ENCODE measurements at regions not wholly inside any gene's neighbourhood (a gene's known extent, or its start where the extent isn't known, plus 50 kb on each side); places are given as distances from the start of the nearest gene placed in this dataset.

- no peaks in the 10 kb centered on the region for H4K20me1 ChIP-seq (ENCODE audit: insufficient read depth)
- no peak for TF ChIP-seq CTCF (conservative IDR thresholded peaks at IDR 0.05; ENCODE audit: low read depth, low read length)
- H3K79me2 ChIP-seq (ENCODE audit: insufficient read depth, low read depth), result no peaks in the 10 kb centered on the region
- H3K4me3 ChIP-seq (IDR thresholded peaks at IDR 0.05; ENCODE audit: insufficient read depth, low read depth, low read length), result no peak overlapping the region
- no peaks in the 10 kb centered on the region for H3K27me3 ChIP-seq (ENCODE audit: insufficient read depth, low read depth)
- H3K27ac ChIP-seq, result no peak overlapping the region
- no peak overlapping the region for H3K9ac ChIP-seq
- H2AFZ ChIP-seq (ENCODE audit: low read depth), result no peak overlapping the region
- H3K4me2 ChIP-seq, result no peak overlapping the region
- H3K36me3 ChIP-seq (ENCODE audit: insufficient read depth), result no peaks in the 10 kb centered on the region
- H3K4me1 ChIP-seq (ENCODE audit: low read depth, poor library complexity, severe bottlenecking), result no peaks in the 10 kb centered on the region
Measured at GRCh38 chr10:83522881-83523386, 616.4 kb upstream of the GHITM start.

DNA sequence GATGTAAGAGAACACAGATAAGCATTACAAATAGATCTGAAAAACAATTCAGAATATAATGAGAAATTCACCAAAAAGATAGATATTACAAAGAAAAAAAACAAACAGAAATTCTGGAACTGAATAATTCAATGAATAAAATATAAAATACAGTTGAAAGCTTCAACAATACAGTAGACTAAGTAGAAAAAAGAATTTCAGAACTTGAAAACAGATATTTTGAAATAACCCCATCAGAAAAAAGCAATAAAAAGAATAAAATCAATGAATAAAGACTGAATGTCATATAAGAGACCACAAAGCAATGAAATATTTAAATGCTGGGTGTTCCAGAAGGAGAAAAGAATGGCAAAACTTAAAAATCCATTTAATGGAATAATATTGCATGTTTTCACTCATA is 611.4 kb upstream of the GHITM start:
- H4K20me1 ChIP-seq (ENCODE audit: insufficient read depth), result no peaks in the 10 kb centered on the region
- H3K4me3 ChIP-seq (IDR thresholded peaks at IDR 0.05; ENCODE audit: insufficient read depth, low read depth, low read length), result no peak overlapping the region
- no peak for TF ChIP-seq CTCF (conservative IDR thresholded peaks at IDR 0.05; ENCODE audit: low read depth, low read length)
- H3K27me3 ChIP-seq (ENCODE audit: insufficient read depth, low read depth), result no peaks in the 10 kb centered on the region
- no peak overlapping the region for H2AFZ ChIP-seq (ENCODE audit: low read depth)
- H3K9ac ChIP-seq, result no peak overlapping the region
- no peak overlapping the region for H3K4me2 ChIP-seq
- H3K4me1 ChIP-seq (ENCODE audit: low read depth, poor library complexity, severe bottlenecking), result no peaks in the 10 kb centered on the region
- no peaks in the 10 kb centered on the region for H3K79me2 ChIP-seq (ENCODE audit: insufficient read depth, low read depth)
- no peaks in the 10 kb centered on the region for H3K36me3 ChIP-seq (ENCODE audit: insufficient read depth)
- H3K27ac ChIP-seq, result no peak overlapping the region

GRCh38 chr10:83533290-83533689 is 606.0 kb upstream of the GHITM start:
- H3K4me1 ChIP-seq (ENCODE audit: low read depth, poor library complexity, severe bottlenecking), result no peaks in the 10 kb centered on the region
- no peak overlapping the region for H3K4me3 ChIP-seq (IDR thresholded peaks at IDR 0.05; ENCODE audit: insufficient read depth, low read depth, low read length)
- no peak for TF ChIP-seq CTCF (conservative IDR thresholded peaks at IDR 0.05; ENCODE audit: low read depth, low read length)
- no peaks in the 10 kb centered on the region for H3K27me3 ChIP-seq (ENCODE audit: insufficient read depth, low read depth)
- H3K4me2 ChIP-seq, result no peak overlapping the region
- H2AFZ ChIP-seq (ENCODE audit: low read depth), result no peak overlapping the region
- H3K9ac ChIP-seq, result no peak overlapping the region
- no peak overlapping the region for H3K27ac ChIP-seq
- H4K20me1 ChIP-seq (ENCODE audit: insufficient read depth), result no peaks in the 10 kb centered on the region
- H3K79me2 ChIP-seq (ENCODE audit: insufficient read depth, low read depth), result no peaks in the 10 kb centered on the region
- no peaks in the 10 kb centered on the region for H3K36me3 ChIP-seq (ENCODE audit: insufficient read depth)

DNA sequence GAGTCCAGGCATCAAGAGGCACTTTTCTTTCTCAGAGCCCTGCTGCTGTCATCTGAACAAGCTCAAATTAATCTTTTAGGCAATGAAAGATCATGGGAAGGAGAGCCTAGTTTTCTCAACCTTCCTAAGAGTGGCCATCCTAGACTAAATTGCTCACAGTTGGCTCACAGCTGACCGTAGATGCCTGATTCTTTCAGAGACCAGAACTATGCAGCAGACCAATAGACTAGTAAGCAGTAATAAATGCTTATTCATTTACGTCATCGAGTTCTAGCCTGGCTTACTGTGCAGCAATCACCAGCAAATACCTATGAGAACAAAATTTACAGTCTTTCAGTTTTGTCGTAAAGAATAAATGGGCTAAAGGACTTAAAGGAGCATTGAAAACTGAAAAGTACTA is 602.9 kb upstream of the GHITM start:
- Histone ChIP-seq H3K9ac (no peak overlapping the region), H3K36me3 (ENCODE audit: insufficient read depth) (no peaks in the 10 kb centered on the region), H3K4me2 (no peak overlapping the region), H3K79me2 (ENCODE audit: insufficient read depth, low read depth) (no peaks in the 10 kb centered on the region), H3K27me3 (ENCODE audit: insufficient read depth, low read depth) (no peaks in the 10 kb centered on the region), H3K4me3 (IDR thresholded peaks at IDR 0.05; ENCODE audit: insufficient read depth, low read depth, low read length) (no peak overlapping the region), H4K20me1 (ENCODE audit: insufficient read depth) (no peaks in the 10 kb centered on the region), H2AFZ (ENCODE audit: low read depth) (no peak overlapping the region), H3K4me1 (ENCODE audit: low read depth, poor library complexity, severe bottlenecking) (no peaks in the 10 kb centered on the region), H3K27ac (no peak overlapping the region)
- TF ChIP-seq CTCF (conservative IDR thresholded peaks at IDR 0.05; ENCODE audit: low read depth, low read length), result no peak

Data from KMS-11 (cell line).